Glomerular visceral epithelial cell (primary cell): ENCODE measurements at regions not wholly inside any gene's neighbourhood (a gene's known extent, or its start where the extent isn't known, plus 50 kb on each side); places are given as distances from the start of the nearest gene placed in this dataset.
"Not testable (repeated sequence)": the region's sequence is repeated elsewhere in the genome, so short reads cannot be mapped to it uniquely, and the experiment has no call there.

Source experiments
- DNase-seq: peaks from one replicate; pipeline ENCODE4 v3.0.0-alpha.2; 2016; ENCODE audit errors: extremely low spot score

DNA sequence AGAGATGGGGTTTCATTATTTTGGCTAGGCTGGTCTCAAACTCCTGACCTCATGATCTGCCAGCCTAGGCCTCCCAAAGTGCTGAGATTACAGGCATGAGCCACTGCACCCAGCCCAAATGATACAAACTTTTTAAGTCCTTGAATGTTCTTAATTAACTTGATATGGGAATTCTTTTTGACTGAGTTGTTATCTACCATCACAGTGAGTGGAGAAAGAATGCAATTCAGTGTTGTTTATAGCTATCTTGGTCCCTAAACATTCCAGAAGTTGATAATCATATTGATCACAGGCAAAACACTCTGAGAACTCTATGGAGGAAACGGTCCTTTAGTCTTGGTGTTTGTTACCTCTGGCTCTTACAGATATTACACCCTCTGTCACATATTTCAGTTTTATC lies 1072.5 kb downstream of the SUCLG1 start:
- no peak for DNase-seq

- no peak for DNase-seq
These were observed 1080.2 kb downstream of the SUCLG1 start for GRCh38 chr2:83378921-83379320.

DNA sequence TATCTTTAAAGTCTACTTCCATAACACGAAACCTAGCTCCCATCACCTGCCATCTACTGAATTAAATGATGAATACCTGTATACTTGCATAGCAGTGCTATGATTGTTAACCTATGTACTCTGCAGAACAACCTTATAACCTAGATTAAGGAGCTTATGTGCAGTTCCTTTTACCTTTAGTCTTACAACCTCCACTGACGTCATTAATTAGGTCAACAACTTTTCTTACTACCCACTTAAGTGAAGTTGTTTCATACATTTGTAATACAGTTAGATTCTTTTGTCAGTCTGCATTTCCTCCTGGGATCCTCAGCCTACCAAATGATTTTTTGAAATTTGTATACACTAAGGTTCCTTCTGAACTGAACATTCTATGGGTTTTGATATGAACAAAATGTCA lies 1082.3 kb downstream of the SUCLG1 start:
- DNase-seq = no peak

DNA sequence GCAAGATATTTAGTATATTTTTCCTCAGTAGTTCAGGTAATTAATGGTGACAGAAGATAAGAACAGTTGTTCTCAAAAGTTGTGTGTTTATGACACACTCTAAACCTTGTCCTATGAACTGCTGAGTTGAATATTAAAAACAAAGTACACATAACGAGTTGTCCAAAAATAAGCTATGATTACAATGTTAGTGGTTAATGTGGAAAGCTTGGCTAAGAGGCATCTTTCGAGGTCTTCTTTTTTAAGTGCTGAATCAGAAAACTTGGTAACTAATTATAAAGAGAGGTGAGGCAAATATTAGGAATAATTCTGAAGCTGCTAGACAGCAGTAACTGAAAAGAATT lies 1088.7 kb downstream of the SUCLG1 start:
- DNase-seq = no peak

- no peak for DNase-seq
These were observed 1089.3 kb downstream of the SUCLG1 start for GRCh38 chr2:83369601-83370418.

DNA sequence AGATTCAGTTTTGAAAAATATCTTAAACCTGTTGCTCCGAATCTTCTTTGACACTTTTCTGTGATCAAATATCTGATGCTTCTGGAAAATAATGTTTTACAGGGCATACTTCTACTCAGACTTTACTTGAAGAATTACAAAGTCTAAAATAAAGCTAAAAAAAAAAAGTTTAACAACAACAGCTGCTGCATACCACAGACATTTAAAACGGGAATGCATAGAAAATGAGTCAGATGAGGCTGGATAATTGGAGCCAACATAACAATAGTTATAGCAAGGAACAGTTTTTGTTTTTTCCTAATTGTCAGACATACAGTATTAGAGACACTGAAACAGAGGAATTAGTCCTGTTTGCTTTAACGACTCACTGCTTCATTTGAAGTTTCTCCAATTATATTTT lies 1090.2 kb downstream of the SUCLG1 start:
- no peak for DNase-seq

GRCh38 chr2:83368461-83368860 lies 1090.6 kb downstream of the SUCLG1 start:
- DNase-seq = no peak

DNA sequence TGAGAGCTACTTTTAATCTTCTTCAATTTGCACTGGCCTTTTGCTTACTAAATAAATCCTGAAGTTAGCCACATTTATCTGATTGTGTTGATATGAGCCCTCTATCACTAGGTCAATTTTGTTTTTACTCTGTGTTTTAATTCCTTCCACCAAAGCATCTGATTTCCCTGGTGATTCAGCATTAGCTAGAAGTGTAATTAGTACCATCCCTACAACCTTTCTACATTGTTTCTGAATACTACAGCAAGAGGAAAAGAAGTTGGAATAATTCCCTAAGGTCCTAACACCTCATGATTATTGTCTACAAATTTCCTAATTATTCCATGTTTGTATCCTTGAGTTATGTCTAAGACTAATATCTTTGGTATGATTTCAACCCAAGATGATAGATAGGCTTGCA lies 1093.6 kb downstream of the SUCLG1 start:
- no peak for DNase-seq

GRCh38 chr2:83364264-83364663 lies 1094.8 kb downstream of the SUCLG1 start:
- no peak for DNase-seq

GRCh38 chr2:83363138-83363537 lies 1095.9 kb downstream of the SUCLG1 start:
- not testable (repeated sequence) for DNase-seq

DNA sequence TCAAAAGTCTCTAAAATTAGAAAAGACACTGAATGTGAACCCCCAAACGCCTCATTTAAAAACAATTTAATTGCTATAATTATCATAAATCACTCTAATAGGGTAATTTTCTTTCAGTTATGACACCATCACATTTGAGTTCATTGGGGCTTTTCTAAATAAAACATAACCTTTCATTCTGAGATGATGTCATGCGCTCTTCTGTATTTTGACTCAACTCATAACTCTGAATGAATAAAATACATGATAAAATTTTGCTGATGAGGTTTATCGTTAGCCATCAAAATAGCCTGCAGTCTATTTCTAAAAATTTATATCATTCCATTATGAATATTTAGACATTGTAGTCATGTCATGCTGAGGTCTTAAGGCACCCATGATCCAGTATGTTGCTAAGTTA lies 1099.7 kb downstream of the SUCLG1 start:
- DNase-seq = no peak

- no peak for DNase-seq
These were observed 1116.2 kb downstream of the SUCLG1 start for GRCh38 chr2:83342860-83343329.

- DNase-seq = no peak
These were observed 1118.7 kb downstream of the SUCLG1 start for GRCh38 chr2:83340424-83340823.

- not testable (repeated sequence) for DNase-seq
These were observed 1119.1 kb downstream of the SUCLG1 start for GRCh38 chr2:83339942-83340341.

DNA sequence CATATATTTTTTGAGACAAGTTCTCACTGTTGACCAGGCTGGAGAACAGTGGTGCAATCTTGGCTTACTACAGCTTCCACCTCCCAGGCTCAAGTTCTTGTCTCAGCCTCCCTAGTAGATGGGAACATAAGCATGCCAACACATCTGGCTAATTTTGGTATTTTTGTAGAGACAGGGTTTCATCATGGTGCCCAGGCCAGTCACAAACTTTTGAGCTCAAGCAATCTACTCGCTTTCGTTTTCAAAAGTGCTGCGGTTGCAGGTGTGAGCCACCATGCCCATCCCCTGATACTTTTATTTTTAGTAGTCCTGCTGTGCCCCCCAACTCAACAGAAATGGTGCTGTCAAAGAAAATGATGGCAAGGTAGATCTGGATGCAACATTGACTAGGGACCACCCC lies 1127.3 kb downstream of the SUCLG1 start:
- no peak for DNase-seq

GRCh38 chr2:83323038-83323437 lies 1136.0 kb downstream of the SUCLG1 start:
- no peak for DNase-seq

DNA sequence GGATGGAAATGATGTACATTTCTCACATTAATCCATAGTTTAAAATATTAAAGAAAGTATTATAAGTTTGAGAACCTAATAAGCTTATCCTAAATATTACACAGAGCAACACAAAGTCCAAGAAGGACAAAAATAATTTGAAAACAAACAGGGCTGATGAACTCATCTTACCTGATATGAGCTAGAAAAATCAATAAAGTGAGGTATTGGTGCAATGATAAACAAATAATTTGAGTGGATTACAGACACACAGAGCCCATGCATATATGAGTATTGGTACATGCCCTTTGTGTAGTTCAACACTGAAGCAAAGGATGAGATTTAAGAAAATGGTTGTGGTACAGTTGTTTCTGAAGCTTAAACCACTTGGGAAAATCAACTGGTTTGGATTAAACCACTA lies 1139.0 kb downstream of the SUCLG1 start:
- DNase-seq = no peak

- DNase-seq = no peak
These were observed 1153.2 kb downstream of the SUCLG1 start for GRCh38 chr2:83305758-83306378.

DNA sequence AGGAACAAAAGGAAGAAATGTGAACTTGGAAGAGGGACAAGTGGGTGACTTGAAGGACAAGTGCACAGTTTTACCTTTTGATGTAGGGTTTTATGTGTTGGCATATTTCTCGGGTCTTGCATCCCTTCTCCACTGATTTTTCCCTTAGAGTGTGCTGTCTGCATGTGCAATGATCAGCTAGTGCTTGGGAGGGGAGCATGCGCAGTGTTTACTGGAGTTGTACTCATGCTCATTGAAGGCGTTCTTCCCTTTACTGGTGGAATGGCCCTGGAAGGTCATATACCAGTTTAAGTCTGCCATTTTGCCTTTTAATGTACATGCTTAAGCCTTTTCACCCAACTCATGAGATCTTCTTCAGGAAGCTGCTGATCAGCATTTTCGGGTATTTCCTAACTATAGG lies 1168.0 kb downstream of the SUCLG1 start:
- DNase-seq = no peak

DNA sequence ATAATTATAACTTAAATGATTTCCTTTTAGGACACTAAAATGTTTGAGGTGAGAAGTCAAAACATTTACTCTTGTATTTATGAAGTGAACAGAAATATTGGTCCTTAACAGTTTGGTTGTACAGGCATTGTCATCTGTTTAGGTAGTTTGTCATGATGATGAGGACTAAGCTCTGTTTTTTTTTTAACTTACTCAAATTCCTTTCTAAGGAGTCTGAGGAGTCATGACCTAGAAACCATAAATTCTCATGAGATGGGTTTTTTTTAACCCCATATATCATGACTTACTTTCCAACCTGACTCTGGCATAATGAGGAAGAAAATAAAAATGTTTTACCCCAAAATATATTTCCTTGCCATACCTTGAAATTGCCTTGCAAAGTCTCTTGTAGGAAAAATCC lies 1176.2 kb downstream of the SUCLG1 start:
- no peak for DNase-seq

GRCh38 chr2:83282043-83282795 lies 1176.9 kb downstream of the SUCLG1 start:
- no peak for DNase-seq

GRCh38 chr2:83280391-83280790 lies 1178.7 kb downstream of the SUCLG1 start:
- DNase-seq = no peak

DNA sequence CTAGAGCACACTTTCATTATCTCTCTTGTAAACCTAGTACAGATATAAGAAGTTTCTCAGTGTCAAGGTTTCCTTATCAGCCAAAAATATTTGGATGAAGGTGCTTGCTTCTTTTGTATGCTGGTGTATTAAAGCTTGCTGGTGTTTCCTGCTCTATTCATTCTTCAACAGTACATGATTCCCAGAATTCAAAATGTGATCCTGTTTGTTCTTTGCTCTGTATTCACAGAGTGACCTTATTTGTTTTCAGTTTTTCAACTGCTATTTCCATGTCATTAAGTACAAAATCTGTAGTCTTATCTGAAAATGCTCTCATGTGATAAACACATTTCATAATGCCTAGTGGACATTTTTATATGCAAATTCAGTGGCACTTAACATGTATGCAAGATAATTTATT lies 1185.8 kb downstream of the SUCLG1 start:
- no peak for DNase-seq
